ENCODE measurements at regions not wholly inside any gene's neighbourhood (a gene's known extent, or its start where the extent isn't known, plus 50 kb on each side); places are given as distances from the start of the nearest gene placed in this dataset.

- TF ChIP-seq EZH2 (IDR thresholded peaks at IDR 0.05; ENCODE audit: insufficient read depth, low read length) (no peak), CTCF (IDR thresholded peaks at IDR 0.05; ENCODE audit: insufficient read depth, low read depth, low read length) (no peak)
Measured at GRCh38 chr21:21764281-21764680, 766.1 kb downstream of the NCAM2 start.

Data from astrocyte (in vitro differentiated cells and primary cell).